Hepatic stellate cell (primary cell): ENCODE measurements at regions not wholly inside any gene's neighbourhood (a gene's known extent, or its start where the extent isn't known, plus 50 kb on each side); places are given as distances from the start of the nearest gene placed in this dataset.
A peak's percentile ranks its signal among the peaks of the same experiment; 100 is the strongest.

Experiments used
- DNase-seq: peaks from one replicate; pipeline ENCODE4 v3.0.0; 2011; ENCODE audit warnings: low spot score

DNA sequence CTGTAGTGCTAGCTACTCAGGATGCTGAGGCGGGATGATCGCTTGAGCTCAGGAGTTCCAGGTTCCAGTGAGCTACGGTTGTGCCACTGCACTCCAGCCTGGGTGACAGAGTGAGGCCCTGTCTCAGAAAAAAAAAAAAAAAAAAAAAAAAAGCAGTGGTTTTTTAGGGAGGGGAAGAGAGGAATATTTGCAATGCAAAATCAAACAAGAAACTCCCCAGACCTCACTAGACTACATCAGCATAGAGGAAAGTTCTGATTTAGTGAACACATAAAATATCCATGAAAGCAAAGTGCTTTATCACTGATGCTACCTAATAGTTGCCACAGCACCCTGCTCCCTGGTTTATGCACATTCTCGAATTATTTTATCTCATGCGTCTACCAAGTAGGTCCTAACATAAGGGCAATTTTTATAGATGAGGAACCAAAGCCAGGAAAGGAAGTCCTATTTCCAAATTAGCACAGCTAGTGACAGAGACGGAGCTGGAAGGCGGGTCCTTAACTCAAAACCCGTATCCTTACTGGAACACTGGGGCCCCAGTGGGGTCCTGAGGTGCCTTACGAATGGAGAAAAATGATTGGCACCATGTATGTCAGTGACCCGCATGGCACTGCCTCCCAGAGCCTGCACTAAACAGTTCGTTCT is 50.7 kb upstream of the GPR157 start:
- no peak for DNase-seq

DNA sequence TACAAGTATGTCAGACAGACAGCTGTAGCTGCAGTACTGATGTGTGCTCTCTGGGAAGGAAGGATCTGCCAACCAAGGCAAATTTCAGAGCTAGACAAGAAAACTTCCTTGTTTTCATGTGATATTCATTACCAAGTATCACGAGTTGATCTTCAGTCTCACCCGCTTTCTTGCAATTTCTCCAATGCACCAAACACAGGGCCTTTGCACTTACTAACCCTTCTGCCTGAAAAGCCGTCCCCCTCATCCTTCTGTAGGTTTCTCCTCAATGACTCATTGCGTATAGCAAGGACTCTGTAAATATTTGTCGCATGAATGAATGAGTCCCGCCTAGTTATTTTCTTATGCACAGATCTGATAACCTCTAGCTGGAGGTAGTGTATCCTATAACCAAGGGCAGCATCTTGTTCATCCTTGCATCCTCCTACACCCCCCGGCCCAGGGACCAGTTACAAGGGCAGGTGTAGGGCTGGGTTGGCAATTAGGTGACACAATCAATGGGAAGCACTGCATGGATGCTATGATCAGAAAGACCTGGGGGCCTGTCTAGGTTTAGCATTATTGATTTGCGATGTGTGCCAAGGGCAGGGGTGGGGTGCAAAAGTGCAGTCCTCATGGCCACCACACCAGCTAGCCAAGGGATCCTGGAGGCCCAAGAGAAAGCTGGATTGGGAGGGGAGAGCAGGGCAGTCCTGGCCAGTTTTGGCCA is 51.4 kb upstream of the GPR157 start:
- no peak for DNase-seq

DNA sequence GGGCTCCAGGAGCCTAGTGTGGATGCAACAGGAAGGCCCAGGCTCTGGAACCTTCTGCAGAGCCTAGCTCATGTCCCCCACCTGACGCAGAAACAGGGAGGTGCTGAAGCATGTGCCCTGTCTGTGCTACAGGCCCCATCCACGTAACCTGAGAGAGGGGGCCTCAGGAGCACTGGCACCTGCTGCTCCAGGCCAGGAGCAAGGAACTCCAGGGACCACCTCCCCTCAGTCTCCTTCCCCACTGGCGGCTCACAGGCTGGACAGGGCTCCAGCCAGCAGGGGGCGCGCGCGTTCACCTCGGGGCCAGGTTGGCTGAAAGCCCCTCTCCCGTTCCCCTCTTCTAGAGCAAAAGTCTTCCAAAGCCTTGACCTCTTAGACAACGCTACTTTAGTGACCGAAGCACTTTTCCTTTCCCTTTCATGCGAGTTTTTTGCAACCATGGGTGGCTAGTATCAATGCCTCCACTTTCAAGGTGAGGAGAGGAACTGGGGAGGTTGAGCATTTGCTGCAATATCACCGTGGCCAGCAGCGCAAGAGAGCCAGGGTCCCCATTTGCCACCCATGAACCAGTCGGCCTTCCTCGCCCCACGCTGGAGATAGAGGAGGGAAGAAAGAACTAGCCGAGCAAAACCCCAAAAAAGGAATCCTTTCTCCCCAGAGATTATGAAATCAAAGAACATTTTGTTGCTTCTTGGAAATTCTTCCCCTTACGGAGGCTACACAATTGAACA is 52.4 kb upstream of the GPR157 start:
- DNase-seq = peak; percentile 77

DNA sequence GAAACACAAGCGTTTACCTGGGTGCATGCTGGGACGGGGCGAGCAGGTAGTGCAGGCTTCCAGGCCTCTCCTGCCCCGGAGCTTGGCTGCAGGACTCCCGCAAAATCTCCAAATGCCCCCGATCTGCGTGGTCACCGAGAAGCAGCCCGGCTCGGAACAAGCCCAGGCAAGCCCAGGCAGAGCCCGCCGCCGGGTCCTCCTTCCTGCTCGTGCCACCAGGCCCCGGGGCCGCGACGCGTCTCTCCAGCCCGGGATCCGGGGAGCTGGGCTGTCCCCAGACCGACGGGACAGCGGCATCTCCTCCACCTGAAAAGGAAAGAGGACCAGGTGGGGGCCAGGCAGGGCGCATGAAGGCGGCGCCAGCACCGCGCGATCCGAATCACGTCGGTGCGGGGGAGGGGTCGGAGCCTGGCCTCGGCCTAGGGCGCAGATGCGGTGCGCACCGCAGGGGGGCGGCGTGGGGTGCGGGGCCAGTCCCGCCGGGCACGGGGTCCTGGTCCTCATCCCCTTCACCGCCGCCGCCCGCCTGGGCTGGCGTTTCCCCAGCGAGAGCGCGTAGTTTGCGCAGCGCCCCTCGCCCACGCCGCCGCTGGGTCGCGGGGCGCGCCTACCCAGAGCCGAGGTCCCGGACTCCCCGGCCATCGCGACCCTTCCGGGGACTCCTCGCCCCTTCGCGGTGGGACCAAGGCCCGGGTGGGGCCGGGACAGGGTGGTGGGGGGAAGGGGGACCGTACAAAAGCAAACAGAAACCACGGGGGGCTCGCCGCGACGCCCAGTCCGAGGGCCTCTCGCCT is 52.4 kb upstream of the H6PD start:
- DNase-seq = no peak

DNA sequence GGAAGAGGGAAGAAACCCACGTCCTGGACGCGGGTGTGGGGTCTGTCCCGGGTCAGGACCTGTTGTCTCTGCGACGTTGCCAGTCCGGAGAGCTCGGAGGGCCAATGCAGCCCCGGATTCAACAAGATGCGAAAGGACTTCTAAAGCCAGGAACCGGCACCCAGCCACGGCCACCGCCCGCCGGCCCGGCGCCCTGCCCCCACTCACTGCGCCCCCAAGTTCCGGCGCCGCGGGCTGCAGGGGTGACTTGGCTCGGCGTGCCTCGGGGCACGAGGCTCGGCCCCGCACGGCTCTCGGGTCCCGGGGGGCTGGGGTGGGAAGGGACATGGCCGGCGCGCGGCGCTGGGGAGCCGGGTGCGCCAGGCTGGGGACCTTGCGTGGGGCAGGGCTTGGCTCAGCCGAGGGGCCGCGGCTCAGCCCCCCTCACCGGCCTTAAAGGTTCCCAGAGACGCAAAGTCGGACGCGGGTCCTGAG is 51.8 kb upstream of the H6PD start:
- DNase-seq = no peak

DNA sequence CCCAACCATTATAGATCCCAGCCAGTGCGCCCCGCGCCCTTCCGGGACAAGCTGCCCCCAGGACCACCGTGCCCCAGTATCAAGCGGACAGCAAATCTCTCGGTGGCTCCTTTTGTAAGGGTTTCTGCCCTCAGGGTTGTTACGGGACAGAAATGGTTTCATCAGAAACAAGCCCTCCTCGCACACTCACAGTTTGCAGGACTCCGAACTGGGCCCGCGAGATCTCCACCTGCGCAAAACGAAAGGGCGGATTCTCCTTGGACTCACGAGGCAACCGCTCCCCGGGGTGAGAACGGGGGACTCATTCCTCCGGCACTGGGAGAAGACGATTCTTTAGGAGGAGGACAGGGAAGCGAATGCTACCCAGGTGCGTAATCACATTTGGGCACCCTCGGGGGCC is 51.1 kb upstream of the H6PD start:
- DNase-seq = no peak

DNA sequence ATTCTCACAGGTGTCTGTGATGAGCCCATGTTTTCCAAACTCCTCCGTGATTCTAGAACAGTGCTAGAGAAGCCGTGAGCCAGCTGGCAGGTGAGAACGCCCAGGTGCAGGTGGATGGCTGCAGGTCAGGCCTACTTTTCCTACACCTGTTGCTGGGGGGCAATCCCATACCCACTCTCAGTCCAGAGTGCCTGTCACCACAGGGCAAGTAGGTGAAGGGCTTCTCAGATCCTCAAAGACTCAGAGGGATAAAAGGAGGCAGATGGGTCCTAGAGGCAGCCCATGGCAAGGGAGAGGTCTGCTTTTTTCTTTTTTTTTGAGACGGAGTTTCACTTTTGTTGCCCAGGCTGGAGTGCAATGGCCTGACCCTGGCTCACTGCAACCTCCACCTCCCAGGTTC is 50.7 kb upstream of the H6PD start:
- no peak for DNase-seq

DNA sequence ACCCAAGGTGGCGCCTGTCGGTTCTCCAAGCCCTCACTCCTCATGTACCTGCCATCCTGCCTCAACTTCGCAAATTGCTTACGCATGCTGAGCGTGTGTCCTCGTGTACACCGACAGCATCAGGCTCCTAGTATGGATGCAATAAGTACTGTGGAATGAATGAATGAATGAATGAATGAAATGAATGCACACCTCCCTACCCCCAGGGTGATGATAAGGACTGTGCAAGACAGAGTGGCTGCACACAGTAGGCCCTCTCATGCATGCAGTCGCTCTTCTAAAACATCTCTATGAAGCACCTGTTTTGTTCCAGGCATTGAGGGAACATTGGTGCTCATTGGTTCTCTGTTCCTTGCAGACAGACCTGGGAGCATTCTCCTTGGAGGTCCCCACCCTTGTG is 49.8 kb upstream of the H6PD start:
- DNase-seq = no peak
